Esophagus muscularis mucosa (tissue), 4 donors: ENCODE measurements at regions not wholly inside any gene's neighbourhood (a gene's known extent, or its start where the extent isn't known, plus 50 kb on each side); places are given as distances from the start of the nearest gene placed in this dataset.

Source experiments
- DNase-seq: peaks from one replicate; pipeline ENCODE4 v3.0.0-alpha.2; 2017; ENCODE audit errors: extremely low spot score
- H3K27ac ChIP-seq, 4 donors: fragments of 200-600 bp; sonication (generic); replicated peaks in 1 of 4; 1 replicate in 3 of 4; 2 replicates in 1 of 4; pipeline ENCODE4 v1.5.1; 2016 to 2019; ENCODE audit warnings: mild to moderate bottlenecking in 1 of 4
- H3K27me3 ChIP-seq, 4 donors: fragments of 200-600 bp; sonication (generic); one replicate each; pipeline versions ENCODE4 v1.5.1 to v1.6.0; 2016 to 2019
- H3K36me3 ChIP-seq, 4 donors: fragments of 200-600 bp; sonication (generic); one replicate each; pipeline ENCODE4 v1.5.1; 2016 to 2019
- H3K4me1 ChIP-seq, 4 donors: fragments of 200-600 bp; sonication (generic); one replicate each; pipeline ENCODE4 v1.5.1; 2016 to 2019
- H3K4me3 ChIP-seq, 4 donors: fragments of 200-600 bp; sonication (generic); 1 replicate in 2 of 4; 2 replicates in 2 of 4; pipeline ENCODE4 v1.5.1; 2016 to 2019; ENCODE audit warnings: mild to moderate bottlenecking in 4 of 4, moderate library complexity in 1 of 4
- H3K9me3 ChIP-seq, 4 donors: fragments of 200-600 bp; sonication (generic); 1 replicate in 3 of 4; 2 replicates in 1 of 4; pipeline ENCODE4 v1.5.1; 2016 to 2019
- CTCF ChIP-seq, 3 experiments: fragments of 200-600 bp in 2 of 3; fragments of 450-650 bp in 1 of 3; sonication (generic) in 2 of 3; IDR thresholded peaks; one replicate each; pipeline ENCODE4 v1.5.1; 2017 to 2019; ENCODE audit warnings: antibody characterized with exemption in 3 of 3, mild to moderate bottlenecking in 2 of 3, moderate library complexity in 1 of 3
- EP300 ChIP-seq: sonication (generic); formaldehyde crosslinking; IDR thresholded peaks from one replicate; pipeline ENCODE4 v1.6.1; 2017; ENCODE audit warnings: antibody characterized with exemption
- POLR2A ChIP-seq: fragments of 450-650 bp; IDR thresholded peaks from one replicate; pipeline ENCODE4 v1.6.1; 2017; ENCODE audit warnings: antibody characterized with exemption, moderate library complexity, mild to moderate bottlenecking, low read depth
- POLR2AphosphoS5 ChIP-seq, 2 donors: sonication (generic); formaldehyde crosslinking; IDR thresholded peaks; one replicate each; pipeline ENCODE4 v1.6.1; 2017; ENCODE audit warnings: antibody characterized with exemption in 2 of 2
- WGBS: methylation state at CpG from one replicate; pipeline ENCODE4 v1.1.5; 2018; 5-methylcytosine and 5-hydroxymethylcytosine counted together
- intact Hi-C: fragments of 100-400 bp; cut with DNase I; formaldehyde crosslinking; loops from one replicate; pipeline ENCODE4 v1.15.1; 2023

GRCh38 chrX:39502486-39502885 lies 595.3 kb downstream of the BCOR start:
- intact Hi-C loops, result no loop called here
- Histone ChIP-seq H3K9me3 (no peaks in the 10 kb centered on the region), H3K36me3 (no peaks in the 10 kb centered on the region), H3K4me3 (no peak overlapping the region), H3K27me3 (no peaks in the 10 kb centered on the region), H3K4me1 (no peaks in the 10 kb centered on the region), H3K27ac (no peak overlapping the region)
- no peak for TF ChIP-seq POLR2AphosphoS5 (IDR thresholded peaks at IDR 0.05)
- TF ChIP-seq POLR2A, result no peak
- no peak for TF ChIP-seq CTCF (IDR thresholded peaks at IDR 0.05)
- no peak for TF ChIP-seq EP300
- no peak for DNase-seq
- WGBS, result 70% methylated on average over 3 of the region's 3 CpGs

- intact Hi-C loops, result no loop called here
- Histone ChIP-seq H3K27me3 (no peaks in the 10 kb centered on the region), H3K9me3 (peaks cover 0 to 16% (median 0%) of the 10 kb centered on the region in 4 donors), H3K27ac (no peak overlapping the region), H3K36me3 (no peaks in the 10 kb centered on the region), H3K4me1 (no peaks in the 10 kb centered on the region), H3K4me3 (no peak overlapping the region)
- 45% methylated on average over 2 of the region's 2 CpGs for WGBS
- TF ChIP-seq POLR2A (no peak), CTCF (IDR thresholded peaks at IDR 0.05) (no peak), EP300 (no peak), POLR2AphosphoS5 (IDR thresholded peaks at IDR 0.05) (no peak)
- no peak for DNase-seq
These were observed 593.5 kb downstream of the BCOR start for GRCh38 chrX:39504227-39504626.

GRCh38 chrX:39504850-39505259 lies 592.9 kb downstream of the BCOR start:
- no peak for TF ChIP-seq CTCF (IDR thresholded peaks at IDR 0.05)
- no peak overlapping the region for H3K4me3 ChIP-seq
- DNase-seq, result no peak
- no peak overlapping the region for H3K27ac ChIP-seq
- H3K36me3 ChIP-seq, result no peaks in the 10 kb centered on the region
- no peaks in the 10 kb centered on the region for H3K4me1 ChIP-seq
- 55% methylated on average over 5 of the region's 5 CpGs for WGBS
- no peaks in the 10 kb centered on the region for H3K27me3 ChIP-seq
- intact Hi-C loops, result no loop called here
- peaks cover 0 to 23% (median 0%) of the 10 kb centered on the region in 4 donors for H3K9me3 ChIP-seq

- Histone ChIP-seq H3K27me3 (no peaks in the 10 kb centered on the region), H3K27ac (no peak overlapping the region), H3K36me3 (no peaks in the 10 kb centered on the region), H3K9me3 (peaks cover 0 to 27% (median 0%) of the 10 kb centered on the region in 4 donors), H3K4me3 (no peak overlapping the region), H3K4me1 (no peaks in the 10 kb centered on the region)
- no peak for DNase-seq
- no peak for TF ChIP-seq CTCF (IDR thresholded peaks at IDR 0.05)
- TF ChIP-seq EP300, result no peak
- no peak for TF ChIP-seq POLR2A
- TF ChIP-seq POLR2AphosphoS5 (IDR thresholded peaks at IDR 0.05), result no peak
- 77% methylated on average over 9 of the region's 9 CpGs for WGBS
- intact Hi-C loops, result no loop called here
These were observed 591.6 kb downstream of the BCOR start for GRCh38 chrX:39506131-39506530.

- no peak overlapping the region for H3K27ac ChIP-seq
- WGBS, result 89% methylated on average over 8 of the region's 8 CpGs
- H3K9me3 ChIP-seq, result peaks cover 0 to 27% (median 0%) of the 10 kb centered on the region in 4 donors
- no peaks in the 10 kb centered on the region for H3K36me3 ChIP-seq
- H3K4me3 ChIP-seq, result no peak overlapping the region
- intact Hi-C loops, result no loop called here
- H3K4me1 ChIP-seq, result no peaks in the 10 kb centered on the region
- no peak for TF ChIP-seq POLR2AphosphoS5 (IDR thresholded peaks at IDR 0.05)
- TF ChIP-seq POLR2A, result no peak
- TF ChIP-seq EP300, result no peak
- no peak for TF ChIP-seq CTCF (IDR thresholded peaks at IDR 0.05)
- no peak for DNase-seq
- H3K27me3 ChIP-seq, result no peaks in the 10 kb centered on the region
These were observed 590.7 kb downstream of the BCOR start for GRCh38 chrX:39507034-39507433.
